ENCODE measurements at regions not wholly inside any gene's neighbourhood (a gene's known extent, or its start where the extent isn't known, plus 50 kb on each side); places are given as distances from the start of the nearest gene placed in this dataset.

- TF ChIP-seq REST (IDR thresholded peaks at IDR 0.05; ENCODE audit: borderline replicate concordance) (no peak), CTCF (IDR thresholded peaks at IDR 0.05; ENCODE audit: poor library complexity, severe bottlenecking) (no peak)
These were observed 73.6 kb downstream of the ADRB2 start for GRCh38 chr5:148899993-148900392.
